A549 (cell line): ENCODE measurements at regions not wholly inside any gene's neighbourhood (a gene's known extent, or its start where the extent isn't known, plus 50 kb on each side); places are given as distances from the start of the nearest gene placed in this dataset.

Source experiments
- ATAC-seq, 2 experiments: fragments of 200-7000 bp in 1 of 2; fragments of >200 bp in 1 of 2; cut with Nextera tagmentation in 1 of 2; cut with Tn5 transposase in 1 of 2; 3 replicates each; pipeline versions ENCODE4 v1.8.0 to v1.9.1; 2018 to 2020; ENCODE audit warnings: mild to moderate bottlenecking in 1 of 2, moderate library complexity in 1 of 2
- CTCF ChIA-PET: fragments of 300-600 bp; sonication (Branson Sonifier 250); formaldehyde crosslinking; extraction: SDS; loops from one replicate; lab custom pipeline; 2021; ENCODE audit warnings: antibody characterized with exemption, inconsistent platforms; lab: Yijun Ruan, JAX
- POLR2A ChIA-PET: fragments of 350-600 bp; formaldehyde crosslinking; extraction: SDS; loops from one replicate; lab custom pipeline; 2021; ENCODE audit warnings: antibody characterized with exemption, inconsistent platforms; lab: Yijun Ruan, JAX
- DNase-seq, 2 experiments: peaks; one replicate each; pipeline versions ENCODE4 v3.0.0 to v3.0.0-alpha.2; 2011 to 2016; ENCODE audit warnings: low read depth in 1 of 2, low spot score in 1 of 2
- FAIRE-seq: peaks from 2 replicates; lab custom pipeline; 2011; peaks lifted over from hg19 to GRCh38; lab: Jason Lieb, UNC
- H3K27ac ChIP-seq, 2 experiments: fragments of >200 bp; sonication (Bioruptor Twin); formaldehyde crosslinking; 3 replicates each; pipeline ENCODE4 v1.5.1; 2016 to 2017
- H3K4me1 ChIP-seq: fragments of >200 bp; sonication (Bioruptor Twin); formaldehyde crosslinking; 3 replicates; pipeline ENCODE4 v1.6.1; 2016
- H3K4me2 ChIP-seq: fragments of >200 bp; sonication (Bioruptor Twin); formaldehyde crosslinking; 3 replicates; pipeline ENCODE4 v1.6.1; 2016
- H3K4me3 ChIP-seq: fragments of >200 bp; sonication (Bioruptor Twin); formaldehyde crosslinking; 3 replicates; pipeline ENCODE4 v1.5.1; 2016
- H3K9me3 ChIP-seq: fragments of >200 bp; sonication (Bioruptor Twin); formaldehyde crosslinking; 3 replicates; pipeline ENCODE4 v1.6.1; 2016
- BCL3 ChIP-seq: fragments of >200 bp; sonication (Bioruptor Twin); formaldehyde crosslinking; IDR thresholded peaks from 3 replicates; pipeline ENCODE4 v1.6.1; 2016
- BHLHE40 ChIP-seq: IDR thresholded peaks from 2 replicates; pipeline ENCODE4 v1.6.1; 2012; ENCODE audit warnings: low read depth, low read length, inconsistent platforms
- CBX8 ChIP-seq: fragments of 200-600 bp; sonication (generic); IDR thresholded peaks from 2 replicates; pipeline ENCODE4 v1.6.1; 2016
- CHD4 ChIP-seq: fragments of 200-600 bp; sonication (generic); IDR thresholded peaks from 2 replicates; pipeline ENCODE4 v1.6.1; 2016; ENCODE audit warnings: antibody characterized with exemption, mild to moderate bottlenecking, borderline replicate concordance
- EHMT2 ChIP-seq: fragments of 200-600 bp; sonication (generic); IDR thresholded peaks from 2 replicates; pipeline ENCODE4 v1.6.1; 2016; ENCODE audit warnings: antibody characterized with exemption, low read depth, mild to moderate bottlenecking, moderate library complexity
- ESRRA ChIP-seq: fragments of 150-350 bp; IDR thresholded peaks from 2 replicates; pipeline ENCODE4 v1.6.1; 2014; ENCODE audit warnings: mild to moderate bottlenecking, low read length, borderline replicate concordance
- FOSL2 ChIP-seq, 2 experiments: fragments of 450-650 bp in 1 of 2; fragments of >200 bp in 1 of 2; sonication (Bioruptor Twin) in 1 of 2; formaldehyde crosslinking; IDR thresholded peaks; 2 replicates each; pipeline versions ENCODE4 v1.5.0 to v1.6.1; 2016 to 2020; ENCODE audit warnings: mild to moderate bottlenecking in 1 of 2, moderate library complexity in 1 of 2
- HDAC2 ChIP-seq: fragments of 200-600 bp; sonication (generic); IDR thresholded peaks from 2 replicates; pipeline ENCODE4 v1.6.1; 2016
- HOXA7 ChIP-seq: fragments of 250-450 bp; sonication (Bioruptor Pico); IDR thresholded peaks from 2 replicates; pipeline ENCODE4 v1.5.0; 2020; ENCODE audit warnings: mild to moderate bottlenecking, moderate library complexity
- JUN ChIP-seq, 2 experiments: fragments of >200 bp; sonication (Bioruptor Twin); formaldehyde crosslinking; IDR thresholded peaks; 2 replicates in 1 of 2; 3 replicates in 1 of 2; pipeline ENCODE4 v1.6.1; 2016 to 2017
- MYC ChIP-seq: IDR thresholded peaks from 2 replicates; pipeline ENCODE4 v1.6.1; 2012; ENCODE audit warnings: mild to moderate bottlenecking, inconsistent platforms, low read length, improper control_type of control experiment, borderline replicate concordance
- NPAS2 ChIP-seq: fragments of 250-450 bp; sonication (Bioruptor Pico); IDR thresholded peaks from 2 replicates; pipeline ENCODE4 v1.8.0; 2022; ENCODE audit warnings: mild to moderate bottlenecking, moderate library complexity, borderline replicate concordance
- NR3C1 ChIP-seq: fragments of >200 bp; sonication (Bioruptor Twin); formaldehyde crosslinking; IDR thresholded peaks from 3 replicates; pipeline ENCODE4 v1.6.1; 2017
- PBX3 ChIP-seq: IDR thresholded peaks from 2 replicates; pipeline ENCODE4 v1.6.1; 2012
- RAD21 ChIP-seq, 2 experiments: fragments of >200 bp in 1 of 2; sonication (Bioruptor Twin) in 1 of 2; formaldehyde crosslinking in 1 of 2; IDR thresholded peaks in 1 of 2; conservative IDR thresholded peaks in 1 of 2; 2 replicates in 1 of 2; 3 replicates in 1 of 2; pipeline ENCODE4 v1.6.1; 2012 to 2018; ENCODE audit warnings: inconsistent platforms in 1 of 2
- REST ChIP-seq: fragments of 200-600 bp; sonication (generic); IDR thresholded peaks from 2 replicates; pipeline ENCODE4 v1.6.1; 2016; ENCODE audit warnings: antibody characterized with exemption, mild to moderate bottlenecking, moderate library complexity
- RFX5 ChIP-seq: fragments of 450-650 bp; IDR thresholded peaks from 2 replicates; pipeline ENCODE4 v1.7.1; 2014; ENCODE audit warnings: antibody characterized with exemption, mild to moderate bottlenecking, moderate library complexity
- RNF2 ChIP-seq: fragments of 200-600 bp; sonication (generic); IDR thresholded peaks from 2 replicates; pipeline ENCODE4 v1.6.1; 2016; ENCODE audit warnings: low read depth, mild to moderate bottlenecking, antibody characterized with exemption, moderate library complexity, borderline replicate concordance
- SMC3 ChIP-seq: fragments of >200 bp; sonication (Bioruptor Twin); formaldehyde crosslinking; IDR thresholded peaks from 3 replicates; pipeline ENCODE4 v1.6.1; 2018; ENCODE audit warnings: inconsistent platforms
- TP53 ChIP-seq: fragments of 250-450 bp; sonication (Bioruptor Pico); IDR thresholded peaks from 2 replicates; pipeline ENCODE4 v1.5.0; 2021; ENCODE audit warnings: mild to moderate bottlenecking, moderate library complexity
- ZC3H11A ChIP-seq: fragments of 450-650 bp; IDR thresholded peaks from 2 replicates; pipeline ENCODE4 v1.6.1; 2014; ENCODE audit warnings: antibody characterized with exemption, mild to moderate bottlenecking
- ZSCAN20 ChIP-seq: fragments of 250-450 bp; sonication (Bioruptor Pico); IDR thresholded peaks from 2 replicates; pipeline ENCODE4 v1.8.0; 2022; ENCODE audit warnings: mild to moderate bottlenecking, moderate library complexity
- WGBS: methylation state at CpG from one replicate; pipeline ENCODE4 v1.1.6; 2017; ENCODE audit errors: missing lambda C conversion rate; 5-methylcytosine and 5-hydroxymethylcytosine counted together

DNA sequence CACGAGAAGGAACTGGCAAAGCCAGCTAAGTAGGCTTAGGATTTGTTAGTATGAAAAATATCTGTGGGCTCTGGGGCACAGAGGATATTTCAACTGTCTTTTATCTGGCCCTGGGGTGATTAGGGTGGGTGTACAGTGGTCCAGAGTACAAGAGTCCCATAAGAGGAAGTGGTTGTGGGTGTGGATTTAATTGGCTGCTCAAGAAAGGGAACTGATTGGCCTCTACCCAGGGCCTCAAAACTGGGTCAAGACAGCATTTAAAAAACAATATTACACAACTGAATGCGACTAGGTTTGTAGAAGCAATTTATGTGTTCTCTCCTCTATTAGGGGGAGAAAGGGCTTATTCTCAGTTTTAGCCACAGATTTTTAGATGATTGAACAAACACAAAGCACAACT lies 1353.4 kb upstream of the WWC1 start:
- TF ChIP-seq SMC3 (no peak), ZC3H11A (no peak), CHD4 (no peak), HOXA7 (CRISPR knock-in tag) (no peak), NPAS2 (CRISPR knock-in tag) (no peak), FOSL2 (IDR thresholded peaks at IDR 0.05) (no peak), FOSL2 (CRISPR knock-in tag; IDR thresholded peaks at IDR 0.05) (no peak), PBX3 (no peak), MYC (no peak), NR3C1 (no peak), ZSCAN20 (CRISPR knock-in tag) (no peak), BHLHE40 (no peak), RNF2 (no peak)
- 10% methylated on average over 2 of the region's 2 CpGs for WGBS
- Histone ChIP-seq H3K4me1 (no peaks in the 10 kb centered on the region), H3K9me3 (no peaks in the 10 kb centered on the region), H3K27ac (no peak overlapping the region), H3K4me2 (no peak overlapping the region), H3K4me3 (no peak overlapping the region)
- POLR2A ChIA-PET = no interaction called here
- no peak for ATAC-seq
- DNase-seq = no peak
- CTCF ChIA-PET = no interaction called here
- no peak for FAIRE-seq

DNA sequence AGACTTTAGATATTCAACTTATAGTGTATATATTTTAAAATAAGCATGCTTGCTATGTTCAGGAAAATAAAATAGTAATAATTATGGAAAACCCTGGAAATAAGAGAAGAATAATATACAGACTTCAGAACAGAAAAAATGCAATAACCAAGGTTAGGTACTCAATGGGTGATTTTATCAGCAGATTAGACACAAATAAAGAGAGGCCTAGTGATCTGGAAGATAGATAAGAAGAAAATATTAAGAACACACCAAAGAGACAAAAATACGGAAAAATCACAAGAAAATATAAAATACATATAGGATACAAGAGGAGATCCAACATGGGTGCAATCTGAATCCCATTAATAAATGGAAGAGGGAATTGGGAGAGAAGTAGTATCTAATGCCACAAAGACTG lies 1348.5 kb upstream of the WWC1 start:
- no peaks in the 10 kb centered on the region for H3K9me3 ChIP-seq
- TF ChIP-seq ESRRA (no peak), TP53 (no peak), REST (no peak), ZSCAN20 (CRISPR knock-in tag) (no peak), BCL3 (no peak), NR3C1 (no peak), RAD21 (conservative IDR thresholded peaks at IDR 0.05 in 1 of 2, IDR thresholded peaks at IDR 0.05 in 1 of 2) (no peak), PBX3 (no peak), RFX5 (no peak), JUN (IDR thresholded peaks at IDR 0.05) (no peak), CBX8 (no peak), HDAC2 (no peak), RNF2 (no peak), EHMT2 (no peak)
- TF ChIP-seq, all 56 proteins: peak for 0
- H3K4me2 ChIP-seq = no peak overlapping the region
- ChIA-PET POLR2A (no interaction called here), CTCF (interaction anchor here (0.6 kb wide), 1 partner anchor 481 kb away, joined by 3 read pairs; no protein-coding TSS in a partner anchor)
- FAIRE-seq = no peak
- H3K27ac ChIP-seq = no peak overlapping the region
- no peak for DNase-seq
- ATAC-seq = no peak
- no peaks in the 10 kb centered on the region for H3K4me1 ChIP-seq
- H3K4me3 ChIP-seq = no peak overlapping the region
- 15% methylated on average over 1 of the region's 1 CpG for WGBS
